Thyroid gland (tissue), 4 donors: ENCODE measurements at regions not wholly inside any gene's neighbourhood (a gene's known extent, or its start where the extent isn't known, plus 50 kb on each side); places are given as distances from the start of the nearest gene placed in this dataset.

Experiments
- CTCF ChIP-seq, 6 experiments: fragments of 200-600 bp in 3 of 6; fragments of 450-650 bp in 3 of 6; sonication (generic) in 3 of 6; IDR thresholded peaks; one replicate each; pipeline ENCODE4 v1.5.1; 2016 to 2019; ENCODE audit warnings: antibody characterized with exemption in 6 of 6, mild to moderate bottlenecking in 2 of 6, inconsistent platforms in 1 of 6, moderate library complexity in 1 of 6
- POLR2A ChIP-seq, 2 donors: fragments of 450-650 bp; IDR thresholded peaks; one replicate each; pipeline ENCODE4 v1.6.1; 2017; ENCODE audit warnings: antibody characterized with exemption in 2 of 2, mild to moderate bottlenecking in 2 of 2, moderate library complexity in 1 of 2

GRCh38 chr12:111093428-111094142, 173.2 kb upstream of the MYL2 start:
- TF ChIP-seq CTCF (IDR thresholded peaks at IDR 0.05) (no peak), POLR2A (IDR thresholded peaks at IDR 0.05) (no peak)
